HG03432 (cell line): ENCODE measurements at regions not wholly inside any gene's neighbourhood (a gene's known extent, or its start where the extent isn't known, plus 50 kb on each side); places are given as distances from the start of the nearest gene placed in this dataset.
"Not testable (repeated sequence)": the region's sequence is repeated elsewhere in the genome, so short reads cannot be mapped to it uniquely, and the experiment has no call there.

Source experiments
- ATAC-seq: cut with Tn5 transposase; IDR thresholded peaks from one replicate; pipeline ENCODE4 v1.9.1; 2021; ENCODE audit warnings: mild to moderate bottlenecking, moderate library complexity; ENCODE audit not compliant: unreplicated experiment

GRCh38 chr3:72629191-72629631 lies 219.0 kb downstream of the SHQ1 start:
- ATAC-seq = peak; percentile 78

GRCh38 chr3:72628065-72628464 lies 220.2 kb downstream of the SHQ1 start:
- ATAC-seq = no peak

- ATAC-seq = no peak
Measured at GRCh38 chr3:72627271-72627670, 221.0 kb downstream of the SHQ1 start.

- ATAC-seq = no peak
Measured at GRCh38 chr3:72625602-72626337, 222.5 kb downstream of the SHQ1 start.

GRCh38 chr3:72624656-72625055 lies 223.6 kb downstream of the SHQ1 start:
- no peak for ATAC-seq

GRCh38 chr3:72618739-72619138 lies 229.5 kb downstream of the SHQ1 start:
- ATAC-seq = no peak

- ATAC-seq = no peak
Measured at GRCh38 chr3:72617424-72618024, 230.7 kb downstream of the SHQ1 start.

- ATAC-seq = no peak
Measured at GRCh38 chr3:72615776-72616175, 232.5 kb downstream of the SHQ1 start.

GRCh38 chr3:72615182-72615581 lies 233.1 kb downstream of the SHQ1 start:
- ATAC-seq = no peak

GRCh38 chr3:72614394-72615074 lies 233.7 kb downstream of the SHQ1 start:
- ATAC-seq = no peak

- no peak for ATAC-seq
Measured at GRCh38 chr3:72613871-72614270, 234.4 kb downstream of the SHQ1 start.

- ATAC-seq = not testable (repeated sequence)
Measured at GRCh38 chr3:72609114-72609513, 239.1 kb downstream of the SHQ1 start.

- no peak for ATAC-seq
Measured at GRCh38 chr3:72606005-72606800, 242.0 kb downstream of the SHQ1 start.

GRCh38 chr3:72604328-72604727 lies 243.9 kb downstream of the SHQ1 start:
- no peak for ATAC-seq

GRCh38 chr3:72601983-72602750 lies 246.1 kb downstream of the SHQ1 start:
- ATAC-seq = no peak

GRCh38 chr3:72601060-72601459 lies 247.2 kb downstream of the SHQ1 start:
- ATAC-seq = no peak

GRCh38 chr3:72597756-72598195 lies 250.5 kb downstream of the SHQ1 start:
- ATAC-seq = no peak

GRCh38 chr3:72597043-72597442 lies 251.2 kb downstream of the SHQ1 start:
- no peak for ATAC-seq

GRCh38 chr3:72595927-72596610 lies 252.2 kb downstream of the SHQ1 start:
- ATAC-seq = no peak

- no peak for ATAC-seq
Measured at GRCh38 chr3:72595376-72595775, 252.9 kb downstream of the SHQ1 start.
